Right lobe of liver (tissue), 6 donors: ENCODE measurements at regions not wholly inside any gene's neighbourhood (a gene's known extent, or its start where the extent isn't known, plus 50 kb on each side); places are given as distances from the start of the nearest gene placed in this dataset.

Experiments used
- ATAC-seq, 4 donors: fragments of 200-7000 bp; cut with Tn5 transposase; one replicate each; pipeline ENCODE4 v1.9.1; 2020; ENCODE audit warnings: mild to moderate bottlenecking in 4 of 4, moderate library complexity in 4 of 4
- DNase-seq, 3 donors: peaks; one replicate each; pipeline ENCODE4 v3.0.0-alpha.2; 2020
- H3K27ac ChIP-seq, 3 donors: fragments of 200-600 bp; one replicate each; pipeline ENCODE4 v1.8.0; 2022
- H3K27me3 ChIP-seq, 2 donors: fragments of 200-600 bp; one replicate each; pipeline ENCODE4 v1.8.0; 2022
- H3K36me3 ChIP-seq, 4 donors: fragments of 200-600 bp; sonication (generic) in 1 of 4; one replicate each; pipeline versions ENCODE4 v1.5.1 to v1.8.0; 2017 to 2022; ENCODE audit warnings: control low read depth in 1 of 4
- H3K4me1 ChIP-seq, 4 donors: fragments of 200-600 bp; sonication (generic) in 1 of 4; one replicate each; pipeline versions ENCODE4 v1.5.1 to v1.8.0; 2017 to 2022; ENCODE audit warnings: control low read depth in 1 of 4
- H3K4me3 ChIP-seq, 3 donors: fragments of 200-600 bp; one replicate each; pipeline ENCODE4 v1.8.0; 2022
- H3K9me3 ChIP-seq, 4 donors: fragments of 200-600 bp; sonication (generic) in 1 of 4; one replicate each; pipeline versions ENCODE4 v1.5.1 to v1.8.0; 2017 to 2022; ENCODE audit warnings: control low read depth in 1 of 4
- CTCF ChIP-seq, 4 donors: fragments of 200-600 bp in 3 of 4; fragments of 450-650 bp in 1 of 4; IDR thresholded peaks; one replicate each; pipeline versions ENCODE4 v1.5.1 to v1.8.0; 2016 to 2022; ENCODE audit warnings: antibody characterized with exemption in 4 of 4, mild to moderate bottlenecking in 2 of 4
- POLR2A ChIP-seq: fragments of 450-650 bp; IDR thresholded peaks from one replicate; pipeline ENCODE4 v1.6.1; 2017; ENCODE audit warnings: antibody characterized with exemption, mild to moderate bottlenecking
- WGBS: methylation state at CpG from one replicate; pipeline ENCODE4 v1.1.6; 2018; ENCODE audit warnings: low coverage, low lambda C conversion rate; ENCODE audit not compliant: insufficient coverage; ENCODE audit errors: missing lambda C conversion rate; 5-methylcytosine and 5-hydroxymethylcytosine counted together
- intact Hi-C, 2 donors: fragments of 100-400 bp; cut with DNase I; formaldehyde crosslinking; loops; one replicate each; pipeline versions ENCODE4 v1.11.2 to v1.14.1; 2022
- donor health status: DM: no; HTN: yes; CAD: no.
- donor health status: DM: no; HTN: no; CAD: no.
- donor health status: DM: no; HTN: no; CAD: no.
- donor health status: DM: no; HTN: yes; CAD: no.
- donor health status: DM: no; HTN: yes; CAD: no.

- ATAC-seq (no peak), DNase-seq (no peak)
- WGBS: 20% methylated on average over 1 of the region's 1 CpG
- intact Hi-C loops: no loop called here
- H3K36me3 ChIP-seq: no peaks in the 10 kb centered on the region
- H3K27ac ChIP-seq: no peak overlapping the region
- no peaks in the 10 kb centered on the region for H3K27me3 ChIP-seq
- no peaks in the 10 kb centered on the region for H3K9me3 ChIP-seq
- H3K4me3 ChIP-seq: no peak overlapping the region
- H3K4me1 ChIP-seq: no peaks in the 10 kb centered on the region
- TF ChIP-seq POLR2A (no peak), CTCF (IDR thresholded peaks at IDR 0.05) (no peak)
Measured at GRCh38 chr2:234267534-234267933, 217.0 kb downstream of the SPP2 start.

- Histone ChIP-seq H3K27ac (no peak overlapping the region), H3K36me3 (no peaks in the 10 kb centered on the region), H3K4me1 (no peaks in the 10 kb centered on the region), H3K27me3 (no peaks in the 10 kb centered on the region), H3K9me3 (no peaks in the 10 kb centered on the region), H3K4me3 (no peak overlapping the region)
- no peak for DNase-seq
- no CpG with 5 or more reads among the region's 1 CpG for WGBS
- TF ChIP-seq POLR2A (no peak), CTCF (IDR thresholded peaks at IDR 0.05) (no peak)
- ATAC-seq: no peak
- intact Hi-C loops: no loop called here
Measured at GRCh38 chr2:234266952-234267351, 216.4 kb downstream of the SPP2 start.

- WGBS: 76% methylated on average over 2 of the region's 2 CpGs
- ATAC-seq: no peak
- TF ChIP-seq POLR2A: no peak
- no peak for TF ChIP-seq CTCF (IDR thresholded peaks at IDR 0.05)
Measured at GRCh38 chr2:234265206-234265605, 214.7 kb downstream of the SPP2 start.

GRCh38 chr2:234261736-234262135 is 211.2 kb downstream of the SPP2 start:
- no peak overlapping the region for H3K27ac ChIP-seq
- DNase-seq (no peak), ATAC-seq (no peak)
- no peak for TF ChIP-seq CTCF (IDR thresholded peaks at IDR 0.05)
- TF ChIP-seq POLR2A: no peak
- no peaks in the 10 kb centered on the region for H3K4me1 ChIP-seq
- intact Hi-C loops: no loop called here
- no peaks in the 10 kb centered on the region for H3K27me3 ChIP-seq
- no peaks in the 10 kb centered on the region for H3K36me3 ChIP-seq
- no peak overlapping the region for H3K4me3 ChIP-seq
- no peaks in the 10 kb centered on the region for H3K9me3 ChIP-seq
- 54% methylated on average over 2 of the region's 2 CpGs for WGBS

More at GRCh38 chr2:234265206-234265605, 214.7 kb downstream of the SPP2 start:
- Histone ChIP-seq H3K9me3 (no peaks in the 10 kb centered on the region), H3K4me1 (no peaks in the 10 kb centered on the region), H3K36me3 (no peaks in the 10 kb centered on the region), H3K27ac (no peak overlapping the region), H3K4me3 (no peak overlapping the region), H3K27me3 (no peaks in the 10 kb centered on the region)
- DNase-seq: no peak
- intact Hi-C loops: no loop called here

- WGBS: 100% methylated on average over 1 of the region's 2 CpGs
- intact Hi-C loops: no loop called here
- no peaks in the 10 kb centered on the region for H3K9me3 ChIP-seq
- H3K27ac ChIP-seq: no peak overlapping the region
- H3K4me3 ChIP-seq: no peak overlapping the region
- H3K4me1 ChIP-seq: no peaks in the 10 kb centered on the region
- H3K36me3 ChIP-seq: no peaks in the 10 kb centered on the region
- TF ChIP-seq POLR2A (no peak), CTCF (IDR thresholded peaks at IDR 0.05) (no peak)
- no peak for DNase-seq
- H3K27me3 ChIP-seq: peaks cover 0 to 3% of the 10 kb centered on the region in 2 donors
- ATAC-seq: no peak
Measured at GRCh38 chr2:234259440-234259839, 208.9 kb downstream of the SPP2 start.
